Esophagus muscularis mucosa (tissue), 4 donors: ENCODE measurements at regions not wholly inside any gene's neighbourhood (a gene's known extent, or its start where the extent isn't known, plus 50 kb on each side); places are given as distances from the start of the nearest gene placed in this dataset.
"Not testable (repeated sequence)": the region's sequence is repeated elsewhere in the genome, so short reads cannot be mapped to it uniquely, and the experiment has no call there.

Source experiments
- EP300 ChIP-seq: sonication (generic); formaldehyde crosslinking; IDR thresholded peaks from one replicate; pipeline ENCODE4 v1.6.1; 2017; ENCODE audit warnings: antibody characterized with exemption
- POLR2A ChIP-seq: fragments of 450-650 bp; IDR thresholded peaks from one replicate; pipeline ENCODE4 v1.6.1; 2017; ENCODE audit warnings: antibody characterized with exemption, moderate library complexity, mild to moderate bottlenecking, low read depth
- POLR2AphosphoS5 ChIP-seq, 2 donors: sonication (generic); formaldehyde crosslinking; IDR thresholded peaks; one replicate each; pipeline ENCODE4 v1.6.1; 2017; ENCODE audit warnings: antibody characterized with exemption in 2 of 2
- TF ChIP-seq, protein P1 (sequence below), 3 experiments: fragments of 200-600 bp in 2 of 3; fragments of 450-650 bp in 1 of 3; sonication (generic) in 2 of 3; IDR thresholded peaks; one replicate each; pipeline ENCODE4 v1.5.1; 2017 to 2019; ENCODE audit warnings: antibody characterized with exemption in 3 of 3, mild to moderate bottlenecking in 2 of 3, moderate library complexity in 1 of 3

DNA sequence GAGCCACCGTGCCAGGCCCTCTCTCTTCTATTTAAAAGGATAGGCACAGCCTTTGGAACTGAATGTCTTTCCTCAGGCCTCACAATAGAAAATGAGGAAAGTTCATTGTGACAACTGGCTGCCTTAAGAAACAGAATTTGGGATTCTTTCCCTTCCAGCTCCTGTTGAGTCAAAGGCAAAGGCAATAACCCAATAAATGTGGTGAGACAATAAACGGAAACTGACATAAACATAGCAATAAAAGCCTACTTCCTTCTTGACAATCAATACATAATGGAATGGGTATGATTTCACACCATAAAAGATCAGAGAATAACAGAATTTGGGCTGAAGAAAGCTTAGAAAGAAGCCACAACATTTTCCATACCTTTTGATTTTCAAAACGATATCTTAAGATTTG, 155.6 kb upstream of the KCTD7 start:
- TF ChIP-seq, protein P1, sequence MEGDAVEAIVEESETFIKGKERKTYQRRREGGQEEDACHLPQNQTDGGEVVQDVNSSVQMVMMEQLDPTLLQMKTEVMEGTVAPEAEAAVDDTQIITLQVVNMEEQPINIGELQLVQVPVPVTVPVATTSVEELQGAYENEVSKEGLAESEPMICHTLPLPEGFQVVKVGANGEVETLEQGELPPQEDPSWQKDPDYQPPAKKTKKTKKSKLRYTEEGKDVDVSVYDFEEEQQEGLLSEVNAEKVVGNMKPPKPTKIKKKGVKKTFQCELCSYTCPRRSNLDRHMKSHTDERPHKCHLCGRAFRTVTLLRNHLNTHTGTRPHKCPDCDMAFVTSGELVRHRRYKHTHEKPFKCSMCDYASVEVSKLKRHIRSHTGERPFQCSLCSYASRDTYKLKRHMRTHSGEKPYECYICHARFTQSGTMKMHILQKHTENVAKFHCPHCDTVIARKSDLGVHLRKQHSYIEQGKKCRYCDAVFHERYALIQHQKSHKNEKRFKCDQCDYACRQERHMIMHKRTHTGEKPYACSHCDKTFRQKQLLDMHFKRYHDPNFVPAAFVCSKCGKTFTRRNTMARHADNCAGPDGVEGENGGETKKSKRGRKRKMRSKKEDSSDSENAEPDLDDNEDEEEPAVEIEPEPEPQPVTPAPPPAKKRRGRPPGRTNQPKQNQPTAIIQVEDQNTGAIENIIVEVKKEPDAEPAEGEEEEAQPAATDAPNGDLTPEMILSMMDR (IDR thresholded peaks at IDR 0.05), result not testable (repeated sequence)
- TF ChIP-seq POLR2A; EP300; POLR2AphosphoS5 (IDR thresholded peaks at IDR 0.05): not testable (repeated sequence)
